ENCODE measurements at regions not wholly inside any gene's neighbourhood (a gene's known extent, or its start where the extent isn't known, plus 50 kb on each side); places are given as distances from the start of the nearest gene placed in this dataset.

DNA sequence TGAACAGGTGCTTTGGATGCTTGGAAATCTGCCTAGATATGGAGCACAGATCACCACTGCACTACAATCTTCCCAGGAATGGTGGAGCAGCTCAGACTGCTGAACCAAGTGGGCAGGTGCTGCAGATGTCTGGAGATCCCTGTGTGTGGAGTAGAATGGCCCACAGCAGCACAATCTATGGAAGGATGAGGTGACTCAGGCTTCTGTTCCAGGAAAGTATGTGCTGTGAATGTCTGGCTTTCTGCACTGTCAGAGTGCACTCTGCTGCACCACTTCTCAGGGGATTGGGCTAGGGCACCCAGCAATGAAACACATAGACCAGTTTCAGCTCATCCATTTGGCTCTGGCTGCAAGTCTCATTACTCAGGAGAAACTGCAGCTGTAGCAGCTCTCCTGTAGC is 865.4 kb upstream of the NXPH2 start:
- TF ChIP-seq CTCF (conservative IDR thresholded peaks at IDR 0.05) (no peak), ZFX (IDR thresholded peaks at IDR 0.05) (no peak)
